ENCODE measurements at regions not wholly inside any gene's neighbourhood (a gene's known extent, or its start where the extent isn't known, plus 50 kb on each side); places are given as distances from the start of the nearest gene placed in this dataset.
A peak's percentile ranks its signal among the peaks of the same experiment; 100 is the strongest.

DNA sequence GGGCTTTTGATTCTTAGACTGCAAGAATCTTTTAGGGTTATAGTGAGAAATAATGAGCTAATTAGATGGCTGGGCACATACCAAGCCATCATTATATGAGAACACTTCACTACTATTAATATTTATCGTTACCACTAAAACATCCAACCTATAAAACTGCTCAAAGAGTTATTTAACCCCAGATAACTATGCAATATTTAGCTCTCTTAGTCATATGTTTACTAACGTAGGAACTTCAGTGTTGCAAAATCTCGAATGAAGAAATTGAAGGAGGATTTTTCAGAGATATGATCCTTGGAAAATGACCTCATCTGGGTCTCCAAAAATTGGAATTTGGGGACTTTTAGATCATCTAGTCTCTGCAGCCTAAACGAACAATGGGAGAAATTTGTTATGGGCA, 265.0 kb upstream of the RPS6KA3 start:
- no peak overlapping the region for H3K4me3 ChIP-seq (ENCODE audit: low read depth, low read length)
- no peak for DNase-seq (ENCODE audit: low read depth, low spot score)
- in situ Hi-C loops (cut with HindIII; ENCODE audit: low sequenced_read_pairs), result no loop called here
- TF ChIP-seq, protein P1, sequence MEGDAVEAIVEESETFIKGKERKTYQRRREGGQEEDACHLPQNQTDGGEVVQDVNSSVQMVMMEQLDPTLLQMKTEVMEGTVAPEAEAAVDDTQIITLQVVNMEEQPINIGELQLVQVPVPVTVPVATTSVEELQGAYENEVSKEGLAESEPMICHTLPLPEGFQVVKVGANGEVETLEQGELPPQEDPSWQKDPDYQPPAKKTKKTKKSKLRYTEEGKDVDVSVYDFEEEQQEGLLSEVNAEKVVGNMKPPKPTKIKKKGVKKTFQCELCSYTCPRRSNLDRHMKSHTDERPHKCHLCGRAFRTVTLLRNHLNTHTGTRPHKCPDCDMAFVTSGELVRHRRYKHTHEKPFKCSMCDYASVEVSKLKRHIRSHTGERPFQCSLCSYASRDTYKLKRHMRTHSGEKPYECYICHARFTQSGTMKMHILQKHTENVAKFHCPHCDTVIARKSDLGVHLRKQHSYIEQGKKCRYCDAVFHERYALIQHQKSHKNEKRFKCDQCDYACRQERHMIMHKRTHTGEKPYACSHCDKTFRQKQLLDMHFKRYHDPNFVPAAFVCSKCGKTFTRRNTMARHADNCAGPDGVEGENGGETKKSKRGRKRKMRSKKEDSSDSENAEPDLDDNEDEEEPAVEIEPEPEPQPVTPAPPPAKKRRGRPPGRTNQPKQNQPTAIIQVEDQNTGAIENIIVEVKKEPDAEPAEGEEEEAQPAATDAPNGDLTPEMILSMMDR (IDR thresholded peaks at IDR 0.05; ENCODE audit: low read depth, low read length), result no peak

DNA sequence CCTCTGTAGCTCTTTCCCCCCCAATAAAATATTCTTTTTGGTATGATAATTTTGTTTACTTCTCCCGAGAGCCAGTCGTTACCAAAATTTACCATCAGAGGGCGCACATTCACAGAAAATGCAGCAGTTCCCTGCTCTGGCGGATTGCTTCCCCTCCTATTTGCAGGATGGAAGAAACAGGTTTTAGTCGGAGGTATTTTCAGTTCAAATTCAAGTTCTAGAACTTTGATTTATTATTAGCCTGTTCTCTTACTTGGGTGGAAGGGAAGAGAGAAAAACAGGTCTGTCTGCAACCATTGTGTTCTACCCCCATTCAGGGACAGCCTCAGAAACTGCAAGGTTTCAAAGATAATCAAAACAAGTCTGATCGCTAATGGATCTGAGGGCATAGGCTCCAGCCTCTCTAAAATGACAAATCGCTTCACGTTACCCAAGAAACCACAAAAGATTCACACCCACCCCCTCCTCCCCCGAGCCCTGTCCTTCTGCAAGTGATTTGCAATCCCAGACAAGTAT, 263.8 kb upstream of the RPS6KA3 start:
- H3K4me3 ChIP-seq (ENCODE audit: low read depth, low read length), result peak overlapping the region; percentile 15
- in situ Hi-C loops (cut with HindIII; ENCODE audit: low sequenced_read_pairs), result no loop called here
- peak; percentile 56 for DNase-seq (ENCODE audit: low read depth, low spot score)
- TF ChIP-seq, protein P1 (IDR thresholded peaks at IDR 0.05; ENCODE audit: low read depth, low read length), result peak; percentile 72

DNA sequence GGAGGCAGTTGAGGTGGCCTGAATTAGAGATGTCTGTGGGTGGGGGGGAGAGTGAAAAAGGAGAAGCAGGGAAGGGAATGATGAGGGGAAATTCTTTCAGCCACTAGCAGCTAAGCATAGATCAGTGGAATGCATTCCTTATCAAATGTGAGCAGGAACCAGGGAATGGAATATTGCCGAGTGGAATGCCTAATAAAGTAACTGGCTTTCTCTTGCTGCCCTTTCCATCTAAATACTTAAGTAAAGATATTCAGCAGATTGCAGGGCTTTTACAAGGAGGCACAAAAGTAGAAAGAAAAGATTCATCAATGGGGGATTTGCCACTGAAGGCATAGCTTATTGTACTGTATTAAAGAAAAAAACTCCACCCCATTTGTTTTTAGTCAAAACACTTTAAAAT, 263.0 kb upstream of the RPS6KA3 start:
- no peak for DNase-seq (ENCODE audit: low read depth, low spot score)

DNA sequence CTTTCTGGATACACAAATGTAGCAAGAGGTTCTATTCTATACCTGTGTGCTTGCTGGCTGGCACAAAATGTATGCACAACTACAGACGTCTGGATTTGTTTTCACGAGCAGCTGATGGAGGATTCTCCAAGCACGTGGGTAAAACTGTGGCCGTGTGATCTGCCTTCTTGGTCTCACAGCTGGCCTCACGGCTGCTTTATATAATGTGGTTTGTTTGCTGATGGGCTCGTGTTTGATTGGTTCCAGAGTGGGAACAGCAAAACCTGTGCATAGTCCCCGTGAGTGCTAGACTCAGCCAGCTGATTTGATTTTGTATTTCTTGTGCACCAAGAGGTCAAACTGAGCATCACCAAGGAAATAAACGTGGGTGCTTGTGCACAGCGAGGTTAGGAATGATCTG, 262.6 kb upstream of the RPS6KA3 start:
- no peak for DNase-seq (ENCODE audit: low read depth, low spot score)
- in situ Hi-C loops (cut with HindIII; ENCODE audit: low sequenced_read_pairs), result no loop called here
- TF ChIP-seq, protein P1 (IDR thresholded peaks at IDR 0.05; ENCODE audit: low read depth, low read length), result no peak
- H3K4me3 ChIP-seq (ENCODE audit: low read depth, low read length), result no peak overlapping the region

More for the DNA sequence above, 263.0 kb upstream of the RPS6KA3 start:
- no peak overlapping the region for H3K4me3 ChIP-seq (ENCODE audit: low read depth, low read length)
- in situ Hi-C loops (cut with HindIII; ENCODE audit: low sequenced_read_pairs), result no loop called here
- TF ChIP-seq, protein P1 (IDR thresholded peaks at IDR 0.05; ENCODE audit: low read depth, low read length), result no peak

DNA sequence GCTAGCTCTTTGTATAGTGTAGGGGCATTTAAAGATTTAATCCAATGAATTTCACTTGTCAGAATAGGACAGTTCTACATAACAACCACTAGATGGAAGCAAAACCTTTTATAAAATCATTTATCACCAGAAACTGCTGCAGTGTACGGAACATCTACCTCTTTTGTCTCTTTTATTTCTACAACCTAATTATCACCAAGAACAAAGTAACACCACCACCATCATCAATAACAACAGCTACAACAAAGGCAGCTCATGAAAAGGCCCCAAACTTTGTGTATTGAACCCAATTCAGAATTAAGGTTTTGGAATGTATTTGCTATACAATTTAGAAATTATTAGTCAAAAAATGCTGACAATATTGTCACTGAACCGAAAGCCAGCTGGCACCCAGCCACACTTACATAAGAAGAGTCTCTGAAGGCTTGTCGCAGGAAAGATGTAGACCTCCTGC, 260.9 kb upstream of the RPS6KA3 start:
- TF ChIP-seq, protein P1 (IDR thresholded peaks at IDR 0.05; ENCODE audit: low read depth, low read length), result peak; percentile 49
- DNase-seq (ENCODE audit: low read depth, low spot score), result peak; percentile 32
- no peak overlapping the region for H3K4me3 ChIP-seq (ENCODE audit: low read depth, low read length)
- in situ Hi-C loops (cut with HindIII; ENCODE audit: low sequenced_read_pairs), result no loop called here

DNA sequence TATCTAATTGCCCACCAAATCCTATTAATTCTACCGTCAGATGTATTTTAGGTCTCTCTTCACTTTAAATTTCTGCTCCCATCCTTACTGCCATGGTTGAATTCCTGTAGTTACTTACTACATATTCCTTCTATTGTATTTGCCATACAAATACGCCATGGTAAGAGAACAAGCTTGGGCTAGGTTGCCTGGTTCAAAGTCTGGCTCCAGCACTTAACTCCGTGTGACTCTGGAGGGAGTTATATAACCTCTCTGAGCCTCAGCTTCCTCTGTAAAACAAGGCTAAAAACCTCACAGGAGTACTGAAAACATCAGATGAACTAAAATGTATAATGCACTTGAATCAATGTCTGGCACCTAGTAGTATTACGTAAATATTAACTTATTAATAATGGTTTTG, 260.3 kb upstream of the RPS6KA3 start:
- TF ChIP-seq, protein P1 (IDR thresholded peaks at IDR 0.05; ENCODE audit: low read depth, low read length), result no peak
- in situ Hi-C loops (cut with HindIII; ENCODE audit: low sequenced_read_pairs), result no loop called here
- no peak overlapping the region for H3K4me3 ChIP-seq (ENCODE audit: low read depth, low read length)
- DNase-seq (ENCODE audit: low read depth, low spot score), result no peak
